ENCODE measurements at regions not wholly inside any gene's neighbourhood (a gene's known extent, or its start where the extent isn't known, plus 50 kb on each side); places are given as distances from the start of the nearest gene placed in this dataset.

DNA sequence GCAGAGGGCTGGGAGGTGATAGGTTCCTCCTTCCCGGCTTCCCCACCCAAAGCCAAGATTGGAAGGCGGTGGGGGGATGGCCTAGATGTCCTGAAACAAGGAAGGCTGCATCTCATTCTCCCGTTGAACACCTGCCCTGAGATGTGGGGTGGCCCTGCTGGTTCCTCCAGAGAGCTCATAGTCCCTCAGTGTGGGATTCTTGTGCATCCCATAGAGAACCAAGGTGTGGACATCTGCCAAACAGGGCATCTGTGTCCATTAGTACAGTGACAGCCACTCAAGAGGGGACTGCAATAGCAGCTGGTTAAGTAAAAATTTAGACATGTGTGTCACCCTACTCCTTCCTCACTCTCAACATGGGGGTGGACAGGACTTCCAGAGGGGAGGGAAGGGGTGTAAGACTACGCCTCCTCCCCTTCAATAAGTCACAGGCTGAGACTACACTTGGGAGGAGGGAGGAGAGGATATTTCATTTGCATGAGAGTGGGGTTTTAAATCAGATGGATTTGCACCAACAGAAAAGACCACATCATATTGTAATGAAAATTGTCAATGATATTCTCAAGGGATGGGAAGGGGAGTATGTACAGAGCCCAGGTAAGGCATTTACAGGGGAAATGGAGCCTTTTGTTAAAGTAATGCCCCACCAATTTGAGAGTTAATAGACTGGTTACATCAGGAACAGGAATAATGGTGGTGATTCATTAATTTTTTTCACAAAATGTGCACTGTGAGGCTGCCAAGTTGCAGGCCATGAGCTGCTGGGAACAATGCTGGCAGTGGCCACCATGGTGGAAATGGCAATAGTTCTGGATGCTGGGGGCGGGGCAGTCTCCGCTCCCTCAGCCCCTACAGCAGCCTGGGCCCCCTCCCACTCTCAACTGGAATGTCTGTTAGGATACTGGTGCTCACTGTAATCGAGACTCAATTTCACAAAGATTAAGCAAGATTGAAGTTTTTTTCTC is 80.6 kb downstream of the TEX51 start:
- FAIRE-seq = no peak
- intact Hi-C loops (cut with DNase I) = no loop called here
- no peak for TF ChIP-seq CTCF (IDR thresholded peaks at IDR 0.05)
- H3K9me3 ChIP-seq = no peaks in the 10 kb centered on the region
- DNase-seq = no peak
- H3K4me3 ChIP-seq = no peak overlapping the region
- no peaks in the 10 kb centered on the region for H3K4me1 ChIP-seq
- no peak overlapping the region for H3K27ac ChIP-seq
- H3K27me3 ChIP-seq = no peaks in the 10 kb centered on the region
- WGBS, 2 donors = 73 to 83% methylated on average over 7 of the region's 7 CpGs
- no peak for ATAC-seq
- no peaks in the 10 kb centered on the region for H3K36me3 ChIP-seq

GRCh38 chr2:126981476-126981875 is 82.8 kb downstream of the TEX51 start:
- no peak for DNase-seq
- FAIRE-seq = no peak
- intact Hi-C loops (cut with DNase I) = no loop called here
- no peak for ATAC-seq
- no peak for TF ChIP-seq CTCF (IDR thresholded peaks at IDR 0.05)
- 63 to 75% methylated on average over 6 of the region's 6 CpGs for WGBS, 2 donors
- Histone ChIP-seq H3K4me3 (no peak overlapping the region), H3K27me3 (no peaks in the 10 kb centered on the region), H3K27ac (no peak overlapping the region), H3K36me3 (no peaks in the 10 kb centered on the region), H3K9me3 (no peaks in the 10 kb centered on the region), H3K4me1 (no peaks in the 10 kb centered on the region)

GRCh38 chr2:126982935-126983334 is 84.2 kb downstream of the TEX51 start:
- DNase-seq (no peak), ATAC-seq (no peak), FAIRE-seq (no peak)
- intact Hi-C loops (cut with DNase I) = no loop called here
- no peak overlapping the region for H3K4me3 ChIP-seq
- no peak for TF ChIP-seq CTCF (IDR thresholded peaks at IDR 0.05)
- WGBS, 2 donors = 70 to 78% methylated on average over 5 of the region's 5 CpGs
- H3K36me3 ChIP-seq = no peaks in the 10 kb centered on the region
- H3K4me1 ChIP-seq = no peaks in the 10 kb centered on the region
- no peak overlapping the region for H3K27ac ChIP-seq
- H3K9me3 ChIP-seq = no peaks in the 10 kb centered on the region
- H3K27me3 ChIP-seq = no peaks in the 10 kb centered on the region

DNA sequence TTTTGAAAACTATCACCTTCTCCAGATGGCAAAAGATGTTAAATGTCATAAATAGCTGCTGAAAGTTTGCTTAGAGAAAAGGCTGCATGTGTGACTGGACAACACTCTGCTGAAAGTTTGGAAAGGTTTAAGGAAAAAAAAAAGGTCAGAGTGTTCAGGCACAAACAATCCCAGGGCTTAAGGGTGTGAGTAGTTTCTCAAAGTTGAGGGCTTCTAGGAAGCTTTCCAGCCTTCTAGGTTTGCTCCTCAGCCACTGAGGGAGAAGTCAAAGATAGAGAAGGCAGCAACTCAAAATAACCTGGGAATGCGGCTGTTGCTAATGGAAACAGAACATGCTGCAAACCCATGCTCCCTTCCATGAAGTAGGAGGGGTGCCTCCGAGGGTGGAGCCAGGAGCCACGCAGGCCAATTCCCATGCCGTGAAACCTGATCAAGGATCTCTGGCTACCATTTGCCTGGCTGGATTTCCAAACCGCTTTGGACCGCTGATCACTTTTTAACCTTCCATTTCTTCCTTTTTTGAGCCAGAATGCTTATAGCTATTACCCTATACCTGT is 88.0 kb downstream of the TEX51 start:
- intact Hi-C loops (cut with DNase I) = no loop called here
- WGBS, 2 donors = 55 to 77% methylated on average over 6 of the region's 6 CpGs
- no peak for ATAC-seq

More for the DNA sequence above, 88.0 kb downstream of the TEX51 start:
- no peaks in the 10 kb centered on the region for H3K27me3 ChIP-seq
- no peak for DNase-seq
- H3K9me3 ChIP-seq = no peaks in the 10 kb centered on the region
- no peaks in the 10 kb centered on the region for H3K4me1 ChIP-seq
- no peak overlapping the region for H3K4me3 ChIP-seq
- no peak overlapping the region for H3K27ac ChIP-seq
- no peaks in the 10 kb centered on the region for H3K36me3 ChIP-seq
- no peak for TF ChIP-seq CTCF (IDR thresholded peaks at IDR 0.05)
- no peak for FAIRE-seq
